Pancreas (tissue), 10 donors: ENCODE measurements at regions not wholly inside any gene's neighbourhood (a gene's known extent, or its start where the extent isn't known, plus 50 kb on each side); places are given as distances from the start of the nearest gene placed in this dataset.
A peak's percentile ranks its signal among the peaks of the same experiment; 100 is the strongest.

Experiments used
- ATAC-seq, 4 donors: fragments of 200-7000 bp; cut with Tn5 transposase; one replicate each; pipeline versions ENCODE4 v1.8.0 to v1.9.1; 2020; ENCODE audit warnings: mild to moderate bottlenecking in 4 of 4, moderate library complexity in 4 of 4
- DNase-seq, 6 donors: peaks; one replicate each; pipeline ENCODE4 v3.0.0-alpha.2; 2020
- FAIRE-seq: peaks from 2 replicates; lab custom pipeline; 2012; peaks lifted over from hg19 to GRCh38; lab: Jason Lieb, UNC
- H3K27ac ChIP-seq, 4 donors: fragments of 200-600 bp; sonication (generic); 1 replicate in 3 of 4; 2 replicates in 1 of 4; pipeline versions ENCODE4 v1.5.0 to v1.8.0; 2020
- H3K27me3 ChIP-seq, 4 donors: fragments of 200-600 bp; one replicate each; pipeline ENCODE4 v1.8.0; 2021
- H3K36me3 ChIP-seq, 3 donors: fragments of 200-600 bp; sonication (generic) in 1 of 3; one replicate each; pipeline versions ENCODE4 v1.5.0 to v1.8.0; 2020 to 2021
- H3K4me1 ChIP-seq, 3 donors: fragments of 200-600 bp; one replicate each; pipeline ENCODE4 v1.8.0; 2021
- H3K4me3 ChIP-seq, 4 donors: fragments of 200-600 bp; sonication (generic) in 2 of 4; one replicate each; pipeline versions ENCODE4 v1.5.0 to v1.8.0; 2020 to 2021
- H3K9me3 ChIP-seq, 4 donors: fragments of 200-600 bp; one replicate each; pipeline ENCODE4 v1.8.0; 2021
- CTCF ChIP-seq, 4 donors: fragments of 200-600 bp; sonication (generic) in 3 of 4; IDR thresholded peaks; one replicate each; pipeline versions ENCODE4 v1.5.0 to v1.8.0; 2021; ENCODE audit warnings: antibody characterized with exemption in 4 of 4
- WGBS, 2 donors: extraction: QIAGEN DNeasy Blood & Tissue Kit; methylation state at CpG; one replicate each; pipeline ENCODE4 v1.1.7; 2013; 5-methylcytosine and 5-hydroxymethylcytosine counted together
- intact Hi-C, 3 donors: fragments of 100-400 bp; cut with DNase I; formaldehyde crosslinking; loops; one replicate each; pipeline versions ENCODE4 v1.11.1 to v1.14.2; 2022
- donor health status: healthy with polysubstance abuse.
- donor health status: DM: no; HTN: no; CAD: no; lungs with moderate emphysema.
- donor health status: DM: no; HTN: no; CAD: no.
- donor health status: control.
- donor health status: control.
- donor health status: Bipolar disorder and iron deficiency.
- donor health status: DM: yes; HTN: yes; CAD: no.
- donor health status: DM: no; HTN: no; CAD: no.
- donor health status: DM: no; HTN: no; CAD: no.
- donor health status: DM: yes; HTN: yes; CAD: no.

GRCh38 chr12:126572170-126572569 is 1506.9 kb downstream of the AACS start:
- FAIRE-seq (no peak), ATAC-seq (no peak)
- H3K4me3 ChIP-seq: no peak overlapping the region

GRCh38 chr12:126581655-126582054 is 1516.4 kb downstream of the AACS start:
- intact Hi-C loops: no loop called here
- peak in 3 of 4 donors; percentile 24 to 60 (median 40) for ATAC-seq
- no peaks in the 10 kb centered on the region for H3K9me3 ChIP-seq
- H3K4me1 ChIP-seq: peaks cover 0 to 11% (median 5%) of the 10 kb centered on the region in 3 donors
- H3K4me3 ChIP-seq: no peak overlapping the region
- no peaks in the 10 kb centered on the region for H3K27me3 ChIP-seq
- H3K27ac ChIP-seq: no peak overlapping the region
- no peaks in the 10 kb centered on the region for H3K36me3 ChIP-seq
- DNase-seq: no peak
- no peak for FAIRE-seq
- TF ChIP-seq CTCF (IDR thresholded peaks at IDR 0.05): no peak

More at GRCh38 chr12:126572170-126572569, 1506.9 kb downstream of the AACS start:
- no peak for TF ChIP-seq CTCF (IDR thresholded peaks at IDR 0.05)
- intact Hi-C loops: no loop called here
- no peaks in the 10 kb centered on the region for H3K4me1 ChIP-seq
- H3K27me3 ChIP-seq: no peaks in the 10 kb centered on the region
- no peaks in the 10 kb centered on the region for H3K36me3 ChIP-seq
- no peak for DNase-seq
- H3K27ac ChIP-seq: no peak overlapping the region
- no peaks in the 10 kb centered on the region for H3K9me3 ChIP-seq

GRCh38 chr12:126582231-126582630 is 1517.0 kb downstream of the AACS start:
- WGBS, 2 donors: 12 to 16% methylated on average over 3 of the region's 3 CpGs
- no peak overlapping the region for H3K27ac ChIP-seq
- DNase-seq: peak in 3 of 6 donors; percentile 11 to 53 (median 26)
- H3K4me3 ChIP-seq: no peak overlapping the region
- no peaks in the 10 kb centered on the region for H3K27me3 ChIP-seq
- TF ChIP-seq CTCF (IDR thresholded peaks at IDR 0.05): no peak
- no peak for FAIRE-seq
- H3K36me3 ChIP-seq: no peaks in the 10 kb centered on the region
- peak; percentile 93 to 99 (median 96) for ATAC-seq
- intact Hi-C loops: no loop called here
- no peaks in the 10 kb centered on the region for H3K9me3 ChIP-seq
- peaks cover 0 to 11% (median 5%) of the 10 kb centered on the region in 3 donors for H3K4me1 ChIP-seq

GRCh38 chr12:126588586-126589249 is 1523.5 kb downstream of the AACS start:
- ATAC-seq (peak in 1 of 4 donors; percentile 30), FAIRE-seq (no peak), DNase-seq (no peak)
- H3K27ac ChIP-seq: no peak overlapping the region
- no peak for TF ChIP-seq CTCF (IDR thresholded peaks at IDR 0.05)
- intact Hi-C loops: no loop called here
- H3K9me3 ChIP-seq: no peaks in the 10 kb centered on the region
- no peaks in the 10 kb centered on the region for H3K36me3 ChIP-seq
- H3K4me1 ChIP-seq: peaks cover 0 to under 1% (median 0%) of the 10 kb centered on the region in 3 donors
- H3K4me3 ChIP-seq: no peak overlapping the region
- no peaks in the 10 kb centered on the region for H3K27me3 ChIP-seq
- 78% methylated on average over 8 of the region's 8 CpGs for WGBS, 2 donors

- no peaks in the 10 kb centered on the region for H3K9me3 ChIP-seq
- H3K36me3 ChIP-seq: no peaks in the 10 kb centered on the region
- H3K4me3 ChIP-seq: no peak overlapping the region
- intact Hi-C loops: no loop called here
- no peak for TF ChIP-seq CTCF (IDR thresholded peaks at IDR 0.05)
- ATAC-seq (no peak), DNase-seq (no peak), FAIRE-seq (no peak)
- no peak overlapping the region for H3K27ac ChIP-seq
- H3K4me1 ChIP-seq: peaks cover 0 to 3% (median 0%) of the 10 kb centered on the region in 3 donors
- WGBS, 2 donors: 56 to 57% methylated on average over 2 of the region's 2 CpGs
- H3K27me3 ChIP-seq: no peaks in the 10 kb centered on the region
These were observed 1526.3 kb downstream of the AACS start for GRCh38 chr12:126591533-126591932.
